Stomach (tissue), 4 donors: ENCODE measurements at regions not wholly inside any gene's neighbourhood (a gene's known extent, or its start where the extent isn't known, plus 50 kb on each side); places are given as distances from the start of the nearest gene placed in this dataset.

Experiments used
- EP300 ChIP-seq: sonication (generic); formaldehyde crosslinking; IDR thresholded peaks from one replicate; pipeline ENCODE4 v1.6.1; 2017; ENCODE audit warnings: antibody characterized with exemption
- POLR2A ChIP-seq, 4 donors: fragments of 450-650 bp; IDR thresholded peaks; one replicate each; pipeline ENCODE4 v1.6.1; 2016; ENCODE audit warnings: antibody characterized with exemption in 4 of 4, control low read depth in 2 of 4, mild to moderate bottlenecking in 1 of 4, moderate library complexity in 1 of 4
- POLR2AphosphoS5 ChIP-seq, 3 donors: sonication (generic); formaldehyde crosslinking; IDR thresholded peaks; one replicate each; pipeline ENCODE4 v1.6.1; 2016; ENCODE audit warnings: antibody characterized with exemption in 3 of 3
- TF ChIP-seq, protein P1 (sequence below), 7 experiments: fragments of 450-650 bp in 4 of 7; fragments of 200-600 bp in 3 of 7; sonication (generic) in 3 of 7; IDR thresholded peaks; one replicate each; pipeline ENCODE4 v1.5.1; 2016 to 2019; ENCODE audit warnings: antibody characterized with exemption in 7 of 7, control low read depth in 2 of 7, mild to moderate bottlenecking in 1 of 7

DNA sequence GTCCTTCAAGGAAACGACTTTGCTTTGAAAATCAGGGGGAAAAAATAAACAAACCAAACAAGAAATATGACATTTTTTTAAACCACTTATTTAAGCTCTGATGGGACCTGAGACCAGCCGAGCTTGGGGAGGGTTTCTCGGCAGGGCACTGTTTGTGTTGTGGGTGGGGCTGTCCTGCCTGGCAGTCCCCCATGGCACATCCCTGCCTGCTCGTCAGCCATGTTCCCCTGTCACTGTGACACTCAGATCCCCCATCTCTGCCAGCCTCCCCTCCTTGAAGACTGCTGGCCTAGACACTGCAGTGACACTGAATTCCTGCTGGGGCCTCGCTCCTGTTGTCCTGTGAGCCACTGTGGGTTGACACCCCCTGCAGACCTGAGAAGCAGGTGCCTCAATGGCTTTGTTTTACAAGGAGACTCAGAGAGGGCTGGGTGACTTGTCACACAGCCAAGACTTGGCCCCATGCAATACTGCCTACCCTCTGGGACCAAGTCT lies 95.1 kb upstream of the PTPN1 start:
- TF ChIP-seq, protein P1, sequence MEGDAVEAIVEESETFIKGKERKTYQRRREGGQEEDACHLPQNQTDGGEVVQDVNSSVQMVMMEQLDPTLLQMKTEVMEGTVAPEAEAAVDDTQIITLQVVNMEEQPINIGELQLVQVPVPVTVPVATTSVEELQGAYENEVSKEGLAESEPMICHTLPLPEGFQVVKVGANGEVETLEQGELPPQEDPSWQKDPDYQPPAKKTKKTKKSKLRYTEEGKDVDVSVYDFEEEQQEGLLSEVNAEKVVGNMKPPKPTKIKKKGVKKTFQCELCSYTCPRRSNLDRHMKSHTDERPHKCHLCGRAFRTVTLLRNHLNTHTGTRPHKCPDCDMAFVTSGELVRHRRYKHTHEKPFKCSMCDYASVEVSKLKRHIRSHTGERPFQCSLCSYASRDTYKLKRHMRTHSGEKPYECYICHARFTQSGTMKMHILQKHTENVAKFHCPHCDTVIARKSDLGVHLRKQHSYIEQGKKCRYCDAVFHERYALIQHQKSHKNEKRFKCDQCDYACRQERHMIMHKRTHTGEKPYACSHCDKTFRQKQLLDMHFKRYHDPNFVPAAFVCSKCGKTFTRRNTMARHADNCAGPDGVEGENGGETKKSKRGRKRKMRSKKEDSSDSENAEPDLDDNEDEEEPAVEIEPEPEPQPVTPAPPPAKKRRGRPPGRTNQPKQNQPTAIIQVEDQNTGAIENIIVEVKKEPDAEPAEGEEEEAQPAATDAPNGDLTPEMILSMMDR (IDR thresholded peaks at IDR 0.05) = no peak
- TF ChIP-seq POLR2AphosphoS5 (IDR thresholded peaks at IDR 0.05) = no peak
- TF ChIP-seq POLR2A (IDR thresholded peaks at IDR 0.05) = no peak
- TF ChIP-seq EP300 = no peak
